Dermis blood vessel endothelial cell (primary cell): ENCODE measurements at regions not wholly inside any gene's neighbourhood (a gene's known extent, or its start where the extent isn't known, plus 50 kb on each side); places are given as distances from the start of the nearest gene placed in this dataset.
"Not testable (repeated sequence)": the region's sequence is repeated elsewhere in the genome, so short reads cannot be mapped to it uniquely, and the experiment has no call there.

Experiments used
- DNase-seq: peaks from one replicate; pipeline ENCODE4 v3.0.0; 2010

DNA sequence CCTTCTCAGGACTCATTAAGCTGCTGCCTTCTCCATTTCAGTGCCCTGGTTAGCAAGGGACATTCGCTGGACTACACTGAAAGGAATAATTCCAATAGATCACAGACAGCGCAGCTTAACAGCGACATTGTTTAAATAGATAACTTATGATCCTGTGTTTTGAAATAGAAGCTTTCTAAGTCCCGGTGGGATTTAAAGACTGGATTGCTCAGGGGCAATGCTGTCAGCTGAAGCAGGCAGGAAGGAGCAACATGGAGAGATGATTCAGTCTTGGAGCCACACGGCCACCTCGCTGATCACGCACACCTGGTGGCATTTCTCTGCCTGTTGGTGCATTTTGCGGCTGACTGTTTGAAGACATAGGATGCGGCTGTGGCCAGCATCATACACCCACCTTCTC, 292.0 kb downstream of the FOXL1 start:
- no peak for DNase-seq

DNA sequence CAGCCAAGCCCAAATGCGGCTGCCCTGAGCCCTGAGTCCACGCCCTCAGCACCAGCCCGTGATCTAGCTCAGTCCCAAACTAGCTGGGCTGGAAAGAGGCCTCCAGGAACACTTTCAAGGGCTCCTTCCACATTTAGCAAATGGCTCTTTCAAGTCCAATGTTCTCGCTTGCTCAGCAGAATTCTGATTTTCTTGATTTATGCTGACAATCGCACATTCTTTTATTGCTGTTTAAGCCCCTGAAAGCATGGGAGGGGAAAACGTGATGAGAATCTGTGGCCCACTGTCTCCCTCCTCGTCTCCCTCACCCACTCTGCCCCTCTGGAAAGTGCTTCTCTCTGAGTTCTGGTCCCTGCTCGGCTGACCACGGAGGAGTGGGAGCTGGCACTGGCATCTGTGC, 293.8 kb downstream of the FOXL1 start:
- DNase-seq = no peak

- DNase-seq = no peak
These were observed 294.5 kb downstream of the FOXL1 start for GRCh38 chr16:86872833-86873232.

GRCh38 chr16:86874141-86874540, 295.8 kb downstream of the FOXL1 start:
- peak; percentile 77 for DNase-seq

GRCh38 chr16:86876499-86876898, 298.1 kb downstream of the FOXL1 start:
- no peak for DNase-seq

- no peak for DNase-seq
These were observed 298.8 kb downstream of the FOXL1 start for GRCh38 chr16:86877108-86877507.

DNA sequence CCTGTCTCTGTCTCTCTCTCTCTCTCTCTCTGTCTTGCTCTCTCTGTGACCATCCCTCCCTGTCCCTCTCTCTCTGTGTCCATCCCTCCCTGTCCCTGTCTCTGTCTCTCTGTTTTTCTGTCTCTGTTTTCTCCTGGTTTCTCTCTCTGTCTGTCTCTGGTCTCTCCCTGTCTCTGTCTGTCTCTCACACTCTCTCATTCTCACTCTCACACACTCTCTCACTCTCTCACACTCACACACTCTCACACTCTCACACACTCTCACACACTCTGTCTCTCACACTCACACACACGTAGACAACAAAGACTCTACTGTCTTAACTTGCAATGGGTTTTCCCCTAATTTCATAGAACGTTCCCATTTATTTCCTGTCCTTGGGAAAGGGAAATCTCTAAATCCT, 299.5 kb downstream of the FOXL1 start:
- DNase-seq = no peak

- peak; percentile 63 for DNase-seq
These were observed 300.1 kb downstream of the FOXL1 start for GRCh38 chr16:86878236-86879080.

- DNase-seq = no peak
These were observed 300.9 kb downstream of the FOXL1 start for GRCh38 chr16:86879268-86879667.

DNA sequence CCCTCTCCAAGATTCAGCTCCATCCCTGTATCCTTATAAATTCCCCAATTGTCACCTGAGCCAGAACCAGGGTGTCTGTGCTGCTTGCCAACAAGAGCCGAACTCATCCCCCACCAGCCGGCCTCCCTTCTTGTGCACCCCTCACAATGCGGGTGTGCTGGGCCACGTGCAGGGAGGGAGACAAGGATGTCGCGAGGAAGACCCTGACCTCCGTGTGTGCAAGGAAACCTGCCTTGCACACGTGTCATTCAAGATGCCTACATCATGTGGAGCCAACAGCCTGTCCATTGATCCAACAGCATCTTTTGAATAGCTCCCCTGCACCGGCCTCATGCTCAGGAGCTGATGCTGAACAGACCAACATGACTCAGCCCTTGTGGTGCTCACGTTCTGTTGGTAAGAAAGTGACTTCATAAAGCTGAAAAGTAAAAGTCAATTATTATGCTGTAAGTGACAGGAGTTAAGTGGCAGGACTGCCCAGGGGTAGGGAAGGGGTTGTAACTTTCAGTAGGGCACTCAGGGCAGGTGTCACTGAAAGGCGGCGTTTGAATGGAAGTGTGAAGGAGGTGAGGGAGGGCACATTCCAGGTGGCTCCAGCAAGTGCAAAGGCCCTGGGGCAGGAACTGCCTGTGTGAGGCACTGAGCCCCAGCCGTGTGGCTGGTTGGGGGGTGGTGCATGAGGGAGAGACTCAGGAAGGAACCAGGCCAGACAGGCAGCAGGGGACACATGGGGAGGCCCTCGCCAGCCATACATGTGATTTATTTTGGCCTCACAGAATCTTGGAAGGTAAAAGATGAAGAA, 302.2 kb downstream of the FOXL1 start:
- DNase-seq = no peak

- no peak for DNase-seq
These were observed 302.8 kb downstream of the FOXL1 start for GRCh38 chr16:86881118-86881510.

GRCh38 chr16:86881861-86882273, 303.5 kb downstream of the FOXL1 start:
- no peak for DNase-seq

- DNase-seq = peak; percentile 64
These were observed 304.4 kb downstream of the FOXL1 start for GRCh38 chr16:86882586-86883280.

DNA sequence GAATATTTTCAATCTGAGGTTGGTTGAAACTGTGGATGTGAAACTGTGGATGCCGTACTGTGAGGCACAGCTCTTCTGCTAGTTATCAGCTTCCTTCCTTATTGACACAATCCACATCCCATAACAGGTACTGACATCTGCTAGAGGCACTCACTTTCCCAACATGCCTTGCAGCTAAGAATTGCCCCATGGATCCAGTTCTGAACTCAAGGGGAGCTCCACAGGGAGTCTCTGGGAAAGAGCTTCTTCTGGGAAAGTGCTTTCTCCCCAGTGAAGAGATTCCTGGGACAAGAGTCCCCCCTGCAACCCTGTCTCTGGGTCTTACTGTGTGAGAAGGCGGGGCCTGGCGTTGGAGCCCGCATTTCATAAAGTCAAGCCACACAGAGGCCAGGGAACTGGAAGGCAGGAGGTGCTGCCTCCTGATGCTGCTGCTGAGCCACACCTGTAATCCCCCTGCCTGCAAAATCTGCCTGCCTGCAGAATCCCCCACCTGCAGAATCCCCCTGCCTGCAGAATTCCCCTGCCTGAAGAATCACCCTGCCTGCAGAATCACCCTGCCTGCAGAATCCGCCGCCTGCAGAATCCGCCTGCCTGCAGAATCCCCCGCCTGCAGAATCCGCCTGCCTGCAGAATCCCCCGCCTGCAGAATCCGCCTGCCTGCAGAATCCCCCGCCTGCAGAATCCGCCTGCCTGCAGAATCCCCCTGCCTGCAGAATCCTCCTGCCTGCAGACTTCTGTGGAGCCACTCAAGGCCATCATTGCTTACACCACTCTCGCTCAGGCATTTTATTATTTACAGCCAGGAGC, 305.4 kb downstream of the FOXL1 start:
- DNase-seq = no peak

DNA sequence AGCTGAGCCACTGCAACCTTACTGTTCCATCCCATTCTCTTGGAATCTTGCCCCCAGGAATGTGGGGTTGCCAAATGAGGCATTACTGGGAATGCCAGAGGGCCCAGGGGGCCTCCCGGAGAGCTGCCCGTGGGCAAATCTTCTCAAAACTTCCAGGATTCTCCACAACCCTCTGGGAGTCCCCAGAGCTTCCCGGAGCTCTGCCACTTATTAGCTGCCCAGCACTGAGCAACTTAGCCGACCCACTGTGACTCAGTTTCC, 306.0 kb downstream of the FOXL1 start:
- DNase-seq = no peak

DNA sequence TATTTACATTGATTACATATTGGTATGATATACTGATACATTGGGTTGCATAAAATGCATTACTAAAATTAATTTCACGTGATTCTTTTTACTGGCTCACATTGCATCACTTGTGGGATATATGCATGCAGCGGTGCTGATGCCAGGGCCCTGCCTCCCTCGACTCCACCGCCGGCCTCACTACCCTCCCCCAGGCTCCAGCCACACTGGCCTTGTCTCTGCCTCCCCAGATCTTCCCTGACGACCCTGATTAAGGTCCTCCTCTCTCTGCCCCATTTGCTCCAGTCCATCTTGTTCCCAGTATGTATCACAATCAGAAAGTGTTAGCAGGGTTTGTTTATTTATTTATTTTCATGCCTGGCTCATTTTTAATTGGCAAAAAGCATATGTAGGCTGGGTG, 306.8 kb downstream of the FOXL1 start:
- DNase-seq = no peak

DNA sequence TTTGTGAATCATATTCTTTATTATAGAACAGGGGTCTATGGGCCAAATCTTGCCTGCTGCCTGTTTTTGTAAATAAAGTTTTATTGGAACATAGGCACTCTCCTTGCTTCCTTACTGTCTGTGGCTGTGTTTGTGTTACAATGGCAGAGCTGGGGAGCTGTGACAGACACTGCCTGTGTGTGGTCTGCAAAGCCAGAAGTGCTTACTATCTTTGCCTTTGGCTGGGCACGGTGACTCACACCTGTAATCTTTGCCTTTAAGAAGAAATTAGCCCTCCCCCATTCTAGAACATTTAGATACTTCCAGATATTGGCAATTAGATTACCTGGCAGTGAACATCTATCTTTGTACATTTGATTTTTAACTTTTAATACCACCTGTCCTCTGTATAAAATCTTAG, 308.3 kb downstream of the FOXL1 start:
- DNase-seq = no peak

GRCh38 chr16:86887416-86887815, 309.1 kb downstream of the FOXL1 start:
- DNase-seq = no peak

GRCh38 chr16:86888231-86889053, 310.1 kb downstream of the FOXL1 start:
- no peak for DNase-seq

- DNase-seq = not testable (repeated sequence)
These were observed 310.7 kb downstream of the FOXL1 start for GRCh38 chr16:86889054-86889366.

GRCh38 chr16:86889974-86890373, 311.6 kb downstream of the FOXL1 start:
- no peak for DNase-seq

DNA sequence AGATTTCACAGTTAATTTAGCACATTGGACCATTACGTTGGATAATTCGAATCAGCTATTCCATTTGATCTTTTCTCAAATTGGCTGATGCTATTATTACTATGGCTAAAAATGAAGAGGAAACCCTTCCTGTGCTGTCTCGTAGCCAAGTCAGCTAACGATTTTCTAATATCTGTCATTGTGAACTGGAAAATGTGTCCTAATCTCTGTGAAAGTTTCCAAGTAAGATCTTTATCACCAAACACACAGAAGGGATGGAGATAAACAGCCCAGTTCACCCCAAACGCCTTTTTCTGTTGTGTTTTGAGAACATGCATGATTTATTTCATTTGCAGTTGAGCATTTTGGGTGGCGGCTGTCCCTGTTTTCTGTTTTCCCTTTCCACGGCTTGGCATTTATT, 312.8 kb downstream of the FOXL1 start:
- DNase-seq = no peak
